ENCODE measurements at regions not wholly inside any gene's neighbourhood (a gene's known extent, or its start where the extent isn't known, plus 50 kb on each side); places are given as distances from the start of the nearest gene placed in this dataset.

GRCh38 chr6:2403546-2403945 is 158.1 kb upstream of the GMDS start:
- Histone ChIP-seq H3K79me2 (ENCODE audit: insufficient read depth, low read length) (no peaks in the 10 kb centered on the region), H3K4me3 (replicated peaks in 1 of 2; ENCODE audit: low read depth in 1 of 2, low read length in 2 of 2) (no peak overlapping the region), H3K27me3 (ENCODE audit: insufficient read depth, low read length) (no peaks in the 10 kb centered on the region), H3K27ac (ENCODE audit: low read depth, low read length) (no peak overlapping the region), H3K4me2 (ENCODE audit: low read length) (no peak overlapping the region), H3K9me2 (ENCODE audit: insufficient read depth) (no peaks in the 10 kb centered on the region), H3K9ac (ENCODE audit: low read length) (no peak overlapping the region), H2AFZ (ENCODE audit: low read depth, low read length, poor library complexity, severe bottlenecking) (no peak overlapping the region), H4K20me1 (ENCODE audit: insufficient read depth) (no peaks in the 10 kb centered on the region), H3K4me1 (ENCODE audit: control insufficient read depth in 1 of 2, insufficient read depth in 2 of 2, low read length in 2 of 2) (no peaks in the 10 kb centered on the region), H3K9me3 (ENCODE audit: control insufficient read depth in 1 of 2, insufficient read depth in 1 of 2, low read depth in 1 of 2, low read length in 2 of 2) (no peaks in the 10 kb centered on the region), H3K36me3 (ENCODE audit: control insufficient read depth in 1 of 2, insufficient read depth in 2 of 2, low read length in 2 of 2) (no peaks in the 10 kb centered on the region)
- RAD21 ChIA-PET (ENCODE audit: low non-redundant PET in 1 of 2, low total read pairs in 2 of 2, uncharacterized antibody in 2 of 2, unreplicated experiment in 2 of 2), result no interaction called here
- intact Hi-C loops (cut with micrococcal nuclease), result no loop called here
- TF ChIP-seq, protein P1, sequence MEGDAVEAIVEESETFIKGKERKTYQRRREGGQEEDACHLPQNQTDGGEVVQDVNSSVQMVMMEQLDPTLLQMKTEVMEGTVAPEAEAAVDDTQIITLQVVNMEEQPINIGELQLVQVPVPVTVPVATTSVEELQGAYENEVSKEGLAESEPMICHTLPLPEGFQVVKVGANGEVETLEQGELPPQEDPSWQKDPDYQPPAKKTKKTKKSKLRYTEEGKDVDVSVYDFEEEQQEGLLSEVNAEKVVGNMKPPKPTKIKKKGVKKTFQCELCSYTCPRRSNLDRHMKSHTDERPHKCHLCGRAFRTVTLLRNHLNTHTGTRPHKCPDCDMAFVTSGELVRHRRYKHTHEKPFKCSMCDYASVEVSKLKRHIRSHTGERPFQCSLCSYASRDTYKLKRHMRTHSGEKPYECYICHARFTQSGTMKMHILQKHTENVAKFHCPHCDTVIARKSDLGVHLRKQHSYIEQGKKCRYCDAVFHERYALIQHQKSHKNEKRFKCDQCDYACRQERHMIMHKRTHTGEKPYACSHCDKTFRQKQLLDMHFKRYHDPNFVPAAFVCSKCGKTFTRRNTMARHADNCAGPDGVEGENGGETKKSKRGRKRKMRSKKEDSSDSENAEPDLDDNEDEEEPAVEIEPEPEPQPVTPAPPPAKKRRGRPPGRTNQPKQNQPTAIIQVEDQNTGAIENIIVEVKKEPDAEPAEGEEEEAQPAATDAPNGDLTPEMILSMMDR (IDR thresholded peaks at IDR 0.05 in 2 of 3, conservative IDR thresholded peaks at IDR 0.05 in 1 of 3; ENCODE audit: borderline replicate concordance in 1 of 3, insufficient read depth in 1 of 3, low read depth in 2 of 3, low read length in 2 of 3), result 0 out of 6 replicates have a peak, but pooled peaks of 1 of the 3 experiments have one; percentile 2
- TF ChIP-seq POLR2AphosphoS5 (IDR thresholded peaks at IDR 0.05; ENCODE audit: low read depth, low read length) (no peak), JUND (IDR thresholded peaks at IDR 0.05) (no peak), ELF1 (IDR thresholded peaks at IDR 0.05; ENCODE audit: borderline replicate concordance, low read depth) (no peak), EZH2phosphoT487 (IDR thresholded peaks at IDR 0.05; ENCODE audit: borderline replicate concordance) (no peak)
- CTCF ChIA-PET, result no interaction called here
- DNase-seq (ENCODE audit: low read depth, low spot score), result no peak
- ATAC-seq, result 0 out of 2 replicates have a peak, but pooled peaks have one; percentile 34
- POLR2A ChIA-PET, result no interaction called here
- no TSS peak for BruUV-seq (replicated peaks)

- Histone ChIP-seq H3K27me3 (ENCODE audit: insufficient read depth, low read length) (no peaks in the 10 kb centered on the region), H3K9ac (ENCODE audit: low read length) (no peak overlapping the region), H3K79me2 (ENCODE audit: insufficient read depth, low read length) (no peaks in the 10 kb centered on the region), H2AFZ (ENCODE audit: low read depth, low read length, poor library complexity, severe bottlenecking) (no peak overlapping the region), H4K20me1 (ENCODE audit: insufficient read depth) (no peaks in the 10 kb centered on the region), H3K4me3 (replicated peaks in 1 of 2; ENCODE audit: low read depth in 1 of 2, low read length in 2 of 2) (no peak overlapping the region), H3K9me2 (ENCODE audit: insufficient read depth) (no peaks in the 10 kb centered on the region), H3K27ac (ENCODE audit: low read depth, low read length) (no peak overlapping the region), H3K4me1 (ENCODE audit: control insufficient read depth in 1 of 2, insufficient read depth in 2 of 2, low read length in 2 of 2) (no peaks in the 10 kb centered on the region), H3K36me3 (ENCODE audit: control insufficient read depth in 1 of 2, insufficient read depth in 2 of 2, low read length in 2 of 2) (no peaks in the 10 kb centered on the region), H3K4me2 (ENCODE audit: low read length) (no peak overlapping the region), H3K9me3 (ENCODE audit: control insufficient read depth in 1 of 2, insufficient read depth in 1 of 2, low read depth in 1 of 2, low read length in 2 of 2) (no peaks in the 10 kb centered on the region)
- CTCF ChIA-PET, result no interaction called here
- no peak for DNase-seq (ENCODE audit: low read depth, low spot score)
- POLR2A ChIA-PET, result no interaction called here
- intact Hi-C loops (cut with micrococcal nuclease), result no loop called here
- no TSS peak for BruUV-seq (replicated peaks)
- no peak for ATAC-seq
- RAD21 ChIA-PET (ENCODE audit: low non-redundant PET in 1 of 2, low total read pairs in 2 of 2, uncharacterized antibody in 2 of 2, unreplicated experiment in 2 of 2), result no interaction called here
- TF ChIP-seq FOSL1 (IDR thresholded peaks at IDR 0.05; ENCODE audit: low read depth), result no peak
- TF ChIP-seq JUND (IDR thresholded peaks at IDR 0.05), result no peak
- TF ChIP-seq, protein P2, sequence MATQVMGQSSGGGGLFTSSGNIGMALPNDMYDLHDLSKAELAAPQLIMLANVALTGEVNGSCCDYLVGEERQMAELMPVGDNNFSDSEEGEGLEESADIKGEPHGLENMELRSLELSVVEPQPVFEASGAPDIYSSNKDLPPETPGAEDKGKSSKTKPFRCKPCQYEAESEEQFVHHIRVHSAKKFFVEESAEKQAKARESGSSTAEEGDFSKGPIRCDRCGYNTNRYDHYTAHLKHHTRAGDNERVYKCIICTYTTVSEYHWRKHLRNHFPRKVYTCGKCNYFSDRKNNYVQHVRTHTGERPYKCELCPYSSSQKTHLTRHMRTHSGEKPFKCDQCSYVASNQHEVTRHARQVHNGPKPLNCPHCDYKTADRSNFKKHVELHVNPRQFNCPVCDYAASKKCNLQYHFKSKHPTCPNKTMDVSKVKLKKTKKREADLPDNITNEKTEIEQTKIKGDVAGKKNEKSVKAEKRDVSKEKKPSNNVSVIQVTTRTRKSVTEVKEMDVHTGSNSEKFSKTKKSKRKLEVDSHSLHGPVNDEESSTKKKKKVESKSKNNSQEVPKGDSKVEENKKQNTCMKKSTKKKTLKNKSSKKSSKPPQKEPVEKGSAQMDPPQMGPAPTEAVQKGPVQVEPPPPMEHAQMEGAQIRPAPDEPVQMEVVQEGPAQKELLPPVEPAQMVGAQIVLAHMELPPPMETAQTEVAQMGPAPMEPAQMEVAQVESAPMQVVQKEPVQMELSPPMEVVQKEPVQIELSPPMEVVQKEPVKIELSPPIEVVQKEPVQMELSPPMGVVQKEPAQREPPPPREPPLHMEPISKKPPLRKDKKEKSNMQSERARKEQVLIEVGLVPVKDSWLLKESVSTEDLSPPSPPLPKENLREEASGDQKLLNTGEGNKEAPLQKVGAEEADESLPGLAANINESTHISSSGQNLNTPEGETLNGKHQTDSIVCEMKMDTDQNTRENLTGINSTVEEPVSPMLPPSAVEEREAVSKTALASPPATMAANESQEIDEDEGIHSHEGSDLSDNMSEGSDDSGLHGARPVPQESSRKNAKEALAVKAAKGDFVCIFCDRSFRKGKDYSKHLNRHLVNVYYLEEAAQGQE (IDR thresholded peaks at IDR 0.05; ENCODE audit: low read depth), result no peak
- TF ChIP-seq RAD21 (IDR thresholded peaks at IDR 0.05; ENCODE audit: low read depth), result no peak
- TF ChIP-seq, protein P3, sequence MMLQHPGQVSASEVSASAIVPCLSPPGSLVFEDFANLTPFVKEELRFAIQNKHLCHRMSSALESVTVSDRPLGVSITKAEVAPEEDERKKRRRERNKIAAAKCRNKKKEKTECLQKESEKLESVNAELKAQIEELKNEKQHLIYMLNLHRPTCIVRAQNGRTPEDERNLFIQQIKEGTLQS (IDR thresholded peaks at IDR 0.05), result no peak
- no peak for TF ChIP-seq EGR1 (IDR thresholded peaks at IDR 0.05; ENCODE audit: low read depth)
- no peak for TF ChIP-seq SP1 (IDR thresholded peaks at IDR 0.05; ENCODE audit: low read depth)
- TF ChIP-seq SRF (IDR thresholded peaks at IDR 0.05; ENCODE audit: low read depth), result no peak
- no peak for TF ChIP-seq POLR2A (IDR thresholded peaks at IDR 0.05; ENCODE audit: borderline replicate concordance, extremely low read depth, insufficient read depth, insufficient read length)
- TF ChIP-seq SIN3A (IDR thresholded peaks at IDR 0.05; ENCODE audit: low read depth), result no peak
- TF ChIP-seq TCF7L2 (IDR thresholded peaks at IDR 0.05; ENCODE audit: borderline replicate concordance, extremely low read depth, insufficient read depth, insufficient read length), result no peak
- no peak for TF ChIP-seq ZFX (IDR thresholded peaks at IDR 0.05)
- no peak for TF ChIP-seq POLR2AphosphoS5 (IDR thresholded peaks at IDR 0.05; ENCODE audit: low read depth, low read length)
- TF ChIP-seq ELF1 (IDR thresholded peaks at IDR 0.05; ENCODE audit: borderline replicate concordance, low read depth), result no peak
Observed at GRCh38 chr6:2396846-2397630, 151.6 kb upstream of the GMDS start.

Data from HCT116 (cell line).